ENCODE measurements at regions not wholly inside any gene's neighbourhood (a gene's known extent, or its start where the extent isn't known, plus 50 kb on each side); places are given as distances from the start of the nearest gene placed in this dataset.

- Histone ChIP-seq H3K9me3 (ENCODE audit: insufficient read depth, low read length) (no peaks in the 10 kb centered on the region), H3K36me3 (ENCODE audit: insufficient read depth, insufficient read length, low read length) (no peaks in the 10 kb centered on the region), H3K4me1 (ENCODE audit: insufficient read depth, insufficient read length) (peaks cover 8% of the 10 kb centered on the region), H3K4me3 (ENCODE audit: insufficient read length, low read depth) (no peak overlapping the region), H3K9ac (ENCODE audit: insufficient read length, low read depth) (no peak overlapping the region), H3K27me3 (ENCODE audit: insufficient read depth, insufficient read length) (no peaks in the 10 kb centered on the region)
- TF ChIP-seq ZNF274 (IDR thresholded peaks at IDR 0.05; ENCODE audit: low read depth, low read length): no peak
- TF ChIP-seq YY1 (IDR thresholded peaks at IDR 0.05; ENCODE audit: insufficient read depth, insufficient read length): no peak
- TF ChIP-seq SUZ12 (IDR thresholded peaks at IDR 0.05; ENCODE audit: extremely low read depth, insufficient read depth, insufficient read length): no peak
- no peak for DNase-seq (ENCODE audit: low read depth, low spot score)
Measured at GRCh38 chr2:8490166-8490721, 191.6 kb upstream of the ID2 start.

GRCh38 chr2:8491296-8492027 is 190.4 kb upstream of the ID2 start:
- H3K4me3 ChIP-seq (ENCODE audit: insufficient read length, low read depth): no peak overlapping the region
- no peaks in the 10 kb centered on the region for H3K27me3 ChIP-seq (ENCODE audit: insufficient read depth, insufficient read length)
- no peaks in the 10 kb centered on the region for H3K9me3 ChIP-seq (ENCODE audit: insufficient read depth, low read length)
- no peaks in the 10 kb centered on the region for H3K36me3 ChIP-seq (ENCODE audit: insufficient read depth, insufficient read length, low read length)
- TF ChIP-seq SUZ12 (IDR thresholded peaks at IDR 0.05; ENCODE audit: extremely low read depth, insufficient read depth, insufficient read length): no peak
- no peak for TF ChIP-seq YY1 (IDR thresholded peaks at IDR 0.05; ENCODE audit: insufficient read depth, insufficient read length)
- TF ChIP-seq ZNF274 (IDR thresholded peaks at IDR 0.05; ENCODE audit: low read depth, low read length): no peak
- DNase-seq (ENCODE audit: low read depth, low spot score): no peak
- peaks cover 8% of the 10 kb centered on the region for H3K4me1 ChIP-seq (ENCODE audit: insufficient read depth, insufficient read length)
- H3K9ac ChIP-seq (ENCODE audit: insufficient read length, low read depth): no peak overlapping the region

GRCh38 chr2:8494151-8494550 is 187.7 kb upstream of the ID2 start:
- Histone ChIP-seq H3K36me3 (ENCODE audit: insufficient read depth, insufficient read length, low read length) (no peaks in the 10 kb centered on the region), H3K4me3 (ENCODE audit: insufficient read length, low read depth) (no peak overlapping the region), H3K4me1 (ENCODE audit: insufficient read depth, insufficient read length) (no peaks in the 10 kb centered on the region), H3K9ac (ENCODE audit: insufficient read length, low read depth) (no peak overlapping the region), H3K27me3 (ENCODE audit: insufficient read depth, insufficient read length) (no peaks in the 10 kb centered on the region), H3K9me3 (ENCODE audit: insufficient read depth, low read length) (no peaks in the 10 kb centered on the region)
- no peak for DNase-seq (ENCODE audit: low read depth, low spot score)
- TF ChIP-seq YY1 (IDR thresholded peaks at IDR 0.05; ENCODE audit: insufficient read depth, insufficient read length) (no peak), ZNF274 (IDR thresholded peaks at IDR 0.05; ENCODE audit: low read depth, low read length) (no peak), SUZ12 (IDR thresholded peaks at IDR 0.05; ENCODE audit: extremely low read depth, insufficient read depth, insufficient read length) (no peak)

- Histone ChIP-seq H3K9ac (ENCODE audit: insufficient read length, low read depth) (no peak overlapping the region), H3K4me1 (ENCODE audit: insufficient read depth, insufficient read length) (no peaks in the 10 kb centered on the region), H3K27me3 (ENCODE audit: insufficient read depth, insufficient read length) (no peaks in the 10 kb centered on the region), H3K4me3 (ENCODE audit: insufficient read length, low read depth) (no peak overlapping the region), H3K9me3 (ENCODE audit: insufficient read depth, low read length) (no peaks in the 10 kb centered on the region), H3K36me3 (ENCODE audit: insufficient read depth, insufficient read length, low read length) (no peaks in the 10 kb centered on the region)
- no peak for DNase-seq (ENCODE audit: low read depth, low spot score)
- TF ChIP-seq YY1 (IDR thresholded peaks at IDR 0.05; ENCODE audit: insufficient read depth, insufficient read length): no peak
- no peak for TF ChIP-seq SUZ12 (IDR thresholded peaks at IDR 0.05; ENCODE audit: extremely low read depth, insufficient read depth, insufficient read length)
- TF ChIP-seq ZNF274 (IDR thresholded peaks at IDR 0.05; ENCODE audit: low read depth, low read length): no peak
Measured at GRCh38 chr2:8494589-8494988, 187.3 kb upstream of the ID2 start.

- H3K4me3 ChIP-seq (ENCODE audit: insufficient read length, low read depth): no peak overlapping the region
- H3K36me3 ChIP-seq (ENCODE audit: insufficient read depth, insufficient read length, low read length): no peaks in the 10 kb centered on the region
- DNase-seq (ENCODE audit: low read depth, low spot score): no peak
- peaks cover 2% of the 10 kb centered on the region for H3K4me1 ChIP-seq (ENCODE audit: insufficient read depth, insufficient read length)
- no peaks in the 10 kb centered on the region for H3K9me3 ChIP-seq (ENCODE audit: insufficient read depth, low read length)
- no peaks in the 10 kb centered on the region for H3K27me3 ChIP-seq (ENCODE audit: insufficient read depth, insufficient read length)
- TF ChIP-seq ZNF274 (IDR thresholded peaks at IDR 0.05; ENCODE audit: low read depth, low read length) (no peak), YY1 (IDR thresholded peaks at IDR 0.05; ENCODE audit: insufficient read depth, insufficient read length) (no peak), SUZ12 (IDR thresholded peaks at IDR 0.05; ENCODE audit: extremely low read depth, insufficient read depth, insufficient read length) (no peak)
- no peak overlapping the region for H3K9ac ChIP-seq (ENCODE audit: insufficient read length, low read depth)
Measured at GRCh38 chr2:8495189-8495989, 186.5 kb upstream of the ID2 start.

- H3K4me1 ChIP-seq (ENCODE audit: insufficient read depth, insufficient read length): peaks cover 3% of the 10 kb centered on the region
- DNase-seq (ENCODE audit: low read depth, low spot score): no peak
- TF ChIP-seq SUZ12 (IDR thresholded peaks at IDR 0.05; ENCODE audit: extremely low read depth, insufficient read depth, insufficient read length): no peak
- no peak for TF ChIP-seq YY1 (IDR thresholded peaks at IDR 0.05; ENCODE audit: insufficient read depth, insufficient read length)
- TF ChIP-seq ZNF274 (IDR thresholded peaks at IDR 0.05; ENCODE audit: low read depth, low read length): no peak
- no peak overlapping the region for H3K9ac ChIP-seq (ENCODE audit: insufficient read length, low read depth)
- H3K36me3 ChIP-seq (ENCODE audit: insufficient read depth, insufficient read length, low read length): no peaks in the 10 kb centered on the region
- no peaks in the 10 kb centered on the region for H3K9me3 ChIP-seq (ENCODE audit: insufficient read depth, low read length)
- no peaks in the 10 kb centered on the region for H3K27me3 ChIP-seq (ENCODE audit: insufficient read depth, insufficient read length)
- no peak overlapping the region for H3K4me3 ChIP-seq (ENCODE audit: insufficient read length, low read depth)
Measured at GRCh38 chr2:8496079-8496478, 185.8 kb upstream of the ID2 start.

GRCh38 chr2:8496617-8497016 is 185.2 kb upstream of the ID2 start:
- Histone ChIP-seq H3K4me1 (ENCODE audit: insufficient read depth, insufficient read length) (peaks cover 3% of the 10 kb centered on the region), H3K9me3 (ENCODE audit: insufficient read depth, low read length) (no peaks in the 10 kb centered on the region), H3K9ac (ENCODE audit: insufficient read length, low read depth) (no peak overlapping the region), H3K27me3 (ENCODE audit: insufficient read depth, insufficient read length) (no peaks in the 10 kb centered on the region), H3K36me3 (ENCODE audit: insufficient read depth, insufficient read length, low read length) (no peaks in the 10 kb centered on the region), H3K4me3 (ENCODE audit: insufficient read length, low read depth) (no peak overlapping the region)
- DNase-seq (ENCODE audit: low read depth, low spot score): no peak
- no peak for TF ChIP-seq ZNF274 (IDR thresholded peaks at IDR 0.05; ENCODE audit: low read depth, low read length)
- TF ChIP-seq YY1 (IDR thresholded peaks at IDR 0.05; ENCODE audit: insufficient read depth, insufficient read length): no peak
- TF ChIP-seq SUZ12 (IDR thresholded peaks at IDR 0.05; ENCODE audit: extremely low read depth, insufficient read depth, insufficient read length): no peak

All from NT2/D1 (cell line).